PC-9 (cell line): ENCODE measurements at regions not wholly inside any gene's neighbourhood (a gene's known extent, or its start where the extent isn't known, plus 50 kb on each side); places are given as distances from the start of the nearest gene placed in this dataset.
A peak's percentile ranks its signal among the peaks of the same experiment; 100 is the strongest.

Experiments
- BruUV-seq: library from RNA; stranded (reverse); fragments of 400-500 nt; replicated peaks from 2 replicates; lab custom pipeline; 2021; lab: Mats Ljungman, UMichigan
- CTCF ChIA-PET: fragments of 300-600 bp; sonication (Branson Sonifier 250); formaldehyde crosslinking; loops from one replicate; lab custom pipeline; 2022; ENCODE audit warnings: antibody characterized with exemption; lab: Charles Lee
- POLR2A ChIA-PET: fragments of 300-600 bp; sonication (Branson Sonifier 250); formaldehyde crosslinking; loops from one replicate; lab custom pipeline; 2022; ENCODE audit warnings: antibody characterized with exemption; ENCODE audit not compliant: unreplicated experiment; lab: Charles Lee
- DNase-seq, 2 experiments: peaks; one replicate each; pipeline versions ENCODE4 v3.0.0 to v3.0.0-alpha.2; 2015 to 2022; ENCODE audit warnings: mixed read lengths in 1 of 2
- H2AFZ ChIP-seq: fragments of 200-600 bp; sonication (generic); 2 replicates; pipeline ENCODE4 v1.8.1; 2017; ENCODE audit warnings: antibody characterized with exemption
- H3F3A ChIP-seq: fragments of 200-600 bp; sonication (generic); 2 replicates; pipeline ENCODE4 v1.8.1; 2017; ENCODE audit warnings: antibody characterized with exemption, mild to moderate bottlenecking, low read depth; ENCODE audit not compliant: insufficient read depth
- H3K27ac ChIP-seq: fragments of 200-600 bp; sonication (generic); 2 replicates; pipeline ENCODE4 v1.6.1; 2016; ENCODE audit warnings: mixed run types
- H3K27me3 ChIP-seq: fragments of 200-600 bp; sonication (generic); 2 replicates; pipeline ENCODE4 v1.6.1; 2016; ENCODE audit warnings: low read depth, mixed run types; ENCODE audit not compliant: insufficient read depth
- H3K36me3 ChIP-seq: fragments of 200-600 bp; sonication (generic); 2 replicates; pipeline ENCODE4 v1.6.1; 2016; ENCODE audit warnings: low read depth, mixed run types
- H3K4me1 ChIP-seq: fragments of 200-600 bp; sonication (generic); replicated peaks from 2 replicates; pipeline ENCODE4 v1.6.1; 2016; ENCODE audit warnings: mixed run types; ENCODE audit not compliant: insufficient read depth
- H3K4me2 ChIP-seq: fragments of 200-600 bp; sonication (generic); 2 replicates; pipeline ENCODE4 v1.6.1; 2017; ENCODE audit warnings: mixed run types
- H3K4me3 ChIP-seq: fragments of 200-600 bp; sonication (generic); 2 replicates; pipeline ENCODE4 v1.6.1; 2016; ENCODE audit warnings: mixed run types
- H3K79me2 ChIP-seq: fragments of 200-600 bp; sonication (generic); 2 replicates; pipeline ENCODE4 v1.6.1; 2017; ENCODE audit warnings: low read depth, mixed run types
- H3K9me2 ChIP-seq: fragments of 200-600 bp; sonication (generic); 2 replicates; pipeline ENCODE4 v1.8.1; 2017; ENCODE audit warnings: mild to moderate bottlenecking; ENCODE audit not compliant: insufficient read depth
- H3K9me3 ChIP-seq: fragments of 200-600 bp; sonication (generic); 2 replicates; pipeline ENCODE4 v1.8.1; 2016; ENCODE audit warnings: low read depth; ENCODE audit not compliant: insufficient read depth
- H4K20me1 ChIP-seq: fragments of 200-600 bp; sonication (generic); 2 replicates; pipeline ENCODE4 v1.8.1; 2017; ENCODE audit not compliant: insufficient read depth
- CTCF ChIP-seq: fragments of 200-600 bp; sonication (generic); conservative IDR thresholded peaks from 2 replicates; pipeline ENCODE4 v1.6.1; 2017; ENCODE audit warnings: mixed run types, antibody characterized with exemption, mild to moderate bottlenecking, moderate library complexity
- EZH2 ChIP-seq: fragments of 200-600 bp; sonication (generic); IDR thresholded peaks from 2 replicates; pipeline ENCODE4 v1.8.0; 2017; ENCODE audit warnings: antibody characterized with exemption, low read depth
- intact Hi-C: fragments of 100-400 bp; cut with micrococcal nuclease; formaldehyde crosslinking; loops from one replicate; pipeline ENCODE4 v1.10.0; 2022; ENCODE audit not compliant: unreplicated experiment

- ChIA-PET POLR2A (no interaction called here), CTCF (no interaction called here)
- TF ChIP-seq EZH2 (no peak), CTCF (no peak)
- Histone ChIP-seq H3K4me3 (no peak overlapping the region), H3K36me3 (no peaks in the 10 kb centered on the region), H3K4me2 (no peak overlapping the region), H3F3A (no peaks in the 10 kb centered on the region), H3K27me3 (no peaks in the 10 kb centered on the region), H3K4me1 (no peaks in the 10 kb centered on the region), H3K9me2 (no peaks in the 10 kb centered on the region), H3K79me2 (no peaks in the 10 kb centered on the region), H4K20me1 (no peaks in the 10 kb centered on the region), H3K9me3 (no peaks in the 10 kb centered on the region; the same call in 1 of the 2 replicates), H3K27ac (no peak overlapping the region), H2AFZ (no peak overlapping the region)
- BruUV-seq: no TSS peak
- intact Hi-C loops: no loop called here
- DNase-seq: peak in 1 of 2 experiments; percentile 39
Measured at GRCh38 chr14:66240105-66240504, 246.1 kb upstream of the CCDC196 start.

- no peaks in the 10 kb centered on the region for H3K27me3 ChIP-seq
- H3F3A ChIP-seq: no peaks in the 10 kb centered on the region
- DNase-seq: no peak
- no peak overlapping the region for H3K4me2 ChIP-seq
- H3K4me3 ChIP-seq: no peak overlapping the region
- no peaks in the 10 kb centered on the region; the same call in 1 of the 2 replicates for H3K9me3 ChIP-seq
- no peak overlapping the region for H2AFZ ChIP-seq
- ChIA-PET CTCF (no interaction called here), POLR2A (no interaction called here)
- no peaks in the 10 kb centered on the region for H4K20me1 ChIP-seq
- H3K27ac ChIP-seq: no peak overlapping the region
- intact Hi-C loops: no loop called here
- H3K9me2 ChIP-seq: no peaks in the 10 kb centered on the region
- no TSS peak for BruUV-seq
- TF ChIP-seq CTCF (no peak), EZH2 (no peak)
- H3K36me3 ChIP-seq: no peaks in the 10 kb centered on the region
- H3K79me2 ChIP-seq: no peaks in the 10 kb centered on the region
- no peaks in the 10 kb centered on the region for H3K4me1 ChIP-seq
Measured at GRCh38 chr14:66242001-66242400, 244.2 kb upstream of the CCDC196 start.

GRCh38 chr14:66244834-66245233, 241.3 kb upstream of the CCDC196 start:
- Histone ChIP-seq H3K36me3 (no peaks in the 10 kb centered on the region), H3K9me3 (no peaks in the 10 kb centered on the region), H3K79me2 (no peaks in the 10 kb centered on the region), H3F3A (no peaks in the 10 kb centered on the region), H3K4me2 (no peak overlapping the region), H3K4me3 (no peak overlapping the region), H3K9me2 (no peaks in the 10 kb centered on the region), H3K27ac (no peak overlapping the region), H3K4me1 (no peaks in the 10 kb centered on the region), H2AFZ (no peak overlapping the region), H4K20me1 (no peaks in the 10 kb centered on the region), H3K27me3 (peaks cover 7% of the 10 kb centered on the region; the same call in 1 of the 2 replicates)
- TF ChIP-seq CTCF (no peak), EZH2 (no peak)
- BruUV-seq: no TSS peak
- ChIA-PET CTCF (no interaction called here), POLR2A (no interaction called here)
- no peak for DNase-seq
- intact Hi-C loops: no loop called here
